HG02759 (cell line): ENCODE measurements at regions not wholly inside any gene's neighbourhood (a gene's known extent, or its start where the extent isn't known, plus 50 kb on each side); places are given as distances from the start of the nearest gene placed in this dataset.
"Not testable (repeated sequence)": the region's sequence is repeated elsewhere in the genome, so short reads cannot be mapped to it uniquely, and the experiment has no call there.

Experiments
- ATAC-seq: cut with Tn5 transposase; IDR thresholded peaks from one replicate; pipeline ENCODE4 v1.9.1; 2021; ENCODE audit warnings: mild to moderate bottlenecking, moderate library complexity; ENCODE audit not compliant: unreplicated experiment

GRCh38 chrX:150273575-150274294, 89.4 kb upstream of the MAMLD1 start:
- ATAC-seq, result not testable (repeated sequence)

- ATAC-seq, result no peak
Observed at GRCh38 chrX:150282953-150283352, 80.2 kb upstream of the MAMLD1 start.

GRCh38 chrX:150291014-150291413, 72.1 kb upstream of the MAMLD1 start:
- ATAC-seq, result no peak

GRCh38 chrX:150293311-150294013, 69.7 kb upstream of the MAMLD1 start:
- ATAC-seq, result no peak

GRCh38 chrX:150298841-150299551, 64.1 kb upstream of the MAMLD1 start:
- ATAC-seq, result no peak

GRCh38 chrX:150299579-150299978, 63.5 kb upstream of the MAMLD1 start:
- no peak for ATAC-seq

GRCh38 chrX:150303386-150304097, 59.6 kb upstream of the MAMLD1 start:
- no peak for ATAC-seq

- no peak for ATAC-seq
Observed at GRCh38 chrX:150306002-150306401, 57.1 kb upstream of the MAMLD1 start.

- no peak for ATAC-seq
Observed at GRCh38 chrX:150308041-150308440, 55.1 kb upstream of the MAMLD1 start.

GRCh38 chrX:150308532-150309157, 54.5 kb upstream of the MAMLD1 start:
- ATAC-seq, result no peak

- ATAC-seq, result no peak
Observed at GRCh38 chrX:150310417-150310816, 52.7 kb upstream of the MAMLD1 start.

GRCh38 chrX:150310881-150311280, 52.2 kb upstream of the MAMLD1 start:
- no peak for ATAC-seq

- ATAC-seq, result no peak
Observed at GRCh38 chrX:150312931-150313330, 50.2 kb upstream of the MAMLD1 start.
